NCI-H1105 treated with DMSO at 0.1 percent for 48 hours (cell line): ENCODE measurements at regions not wholly inside any gene's neighbourhood (a gene's known extent, or its start where the extent isn't known, plus 50 kb on each side); places are given as distances from the start of the nearest gene placed in this dataset.

Experiments
- DNase-seq: peaks from one replicate; lab custom pipeline; 2025; lab: John Stamatoyannopoulos, UW

DNA sequence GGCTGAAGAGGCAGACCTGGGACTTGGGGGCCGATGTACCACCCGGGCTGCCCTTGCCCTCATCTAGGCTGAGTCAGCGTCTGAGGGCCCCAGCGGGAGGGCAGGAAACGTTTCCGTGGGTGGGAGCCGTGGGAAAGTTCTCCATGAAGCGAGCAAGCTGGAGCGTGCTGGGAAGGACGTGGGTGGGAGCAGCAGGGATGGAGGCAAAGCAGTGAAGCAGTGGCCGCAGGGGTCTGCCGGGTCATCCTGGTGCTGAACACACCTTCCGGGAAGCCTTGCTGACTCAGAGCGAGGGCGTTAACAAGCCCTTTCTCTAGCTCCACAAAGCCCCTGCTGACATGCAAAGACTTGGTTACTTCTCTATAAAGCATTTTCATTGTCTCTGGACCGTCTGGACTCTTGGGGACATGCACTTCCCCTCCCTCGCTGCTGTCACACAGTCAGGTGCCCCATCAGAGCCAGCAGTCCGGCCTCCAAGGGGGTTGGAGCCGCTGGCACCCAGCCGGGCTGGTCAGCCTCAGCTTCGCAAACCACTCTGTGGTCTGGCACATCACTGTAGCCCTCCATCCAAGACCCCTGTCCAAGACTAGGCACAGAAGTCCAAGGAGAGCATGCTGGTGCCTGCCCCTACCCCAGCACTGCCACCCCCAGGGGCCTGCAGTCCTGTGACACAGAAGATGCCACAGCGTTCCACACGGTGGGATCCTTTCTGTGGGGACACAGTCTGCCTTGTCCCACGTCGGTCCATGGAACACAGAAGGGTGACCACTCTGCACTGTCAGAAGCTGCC, 115.1 kb upstream of the GPC1 start:
- no peak for DNase-seq

GRCh38 chr2:240322231-240322955, 113.1 kb upstream of the GPC1 start:
- DNase-seq: no peak

DNA sequence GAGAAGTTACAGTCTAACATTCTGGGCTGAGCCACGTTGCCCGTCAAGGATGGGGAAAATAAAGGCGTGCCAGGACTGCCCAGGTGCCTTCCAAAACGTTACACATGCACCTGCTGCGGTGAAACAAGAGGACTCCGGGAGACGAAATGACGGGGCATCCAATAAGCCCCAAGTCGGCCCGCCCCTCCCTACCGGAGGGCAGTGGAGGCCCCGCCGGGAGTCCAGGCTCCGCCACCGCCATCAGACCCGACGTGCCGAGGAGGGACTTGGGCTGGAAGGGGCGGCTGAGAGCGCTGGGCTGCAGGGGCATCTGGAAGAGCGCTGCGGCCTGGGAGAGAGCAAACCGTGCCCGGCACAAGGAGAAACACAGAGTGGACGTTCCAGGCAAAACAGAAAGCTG, 112.5 kb upstream of the GPC1 start:
- DNase-seq: no peak

- DNase-seq: no peak
Measured at GRCh38 chr2:240323601-240324291, 111.7 kb upstream of the GPC1 start.

DNA sequence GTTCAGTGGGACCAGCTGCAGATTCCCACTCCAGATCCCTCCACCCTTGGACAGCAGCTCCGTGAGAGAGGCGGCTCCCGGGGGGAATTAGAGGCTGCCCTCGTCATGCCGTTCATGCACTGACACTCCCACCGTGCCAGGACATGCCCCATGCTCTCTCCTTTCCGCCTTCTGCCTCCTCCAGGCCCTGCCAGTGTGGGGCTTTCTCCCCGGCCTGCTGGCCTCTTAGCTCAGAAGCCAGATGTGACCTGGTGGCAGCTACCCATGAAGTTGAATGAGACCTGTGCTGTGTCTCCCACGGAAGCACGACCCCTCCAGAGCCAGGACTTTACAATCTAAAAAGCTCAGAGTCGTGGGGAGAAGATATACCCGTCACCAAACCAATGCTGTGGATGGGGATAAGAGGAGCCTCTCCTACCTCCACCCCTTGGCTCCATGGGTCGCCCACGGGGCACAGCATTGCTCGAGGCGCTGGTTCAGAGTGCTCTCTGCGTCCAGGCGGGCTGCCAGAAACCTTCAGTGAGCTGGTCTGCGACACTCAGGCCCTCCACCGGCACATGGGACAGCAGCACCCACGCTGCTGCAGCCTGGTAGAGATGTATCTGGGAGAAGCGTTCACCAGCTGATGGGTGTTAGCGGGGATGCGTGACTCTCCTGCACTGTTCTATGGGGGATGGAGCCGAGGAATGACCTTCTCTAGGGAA, 111.0 kb upstream of the GPC1 start:
- no peak for DNase-seq

GRCh38 chr2:240325016-240326007, 110.2 kb upstream of the GPC1 start:
- no peak for DNase-seq

GRCh38 chr2:240326246-240326645, 109.2 kb upstream of the GPC1 start:
- no peak for DNase-seq

DNA sequence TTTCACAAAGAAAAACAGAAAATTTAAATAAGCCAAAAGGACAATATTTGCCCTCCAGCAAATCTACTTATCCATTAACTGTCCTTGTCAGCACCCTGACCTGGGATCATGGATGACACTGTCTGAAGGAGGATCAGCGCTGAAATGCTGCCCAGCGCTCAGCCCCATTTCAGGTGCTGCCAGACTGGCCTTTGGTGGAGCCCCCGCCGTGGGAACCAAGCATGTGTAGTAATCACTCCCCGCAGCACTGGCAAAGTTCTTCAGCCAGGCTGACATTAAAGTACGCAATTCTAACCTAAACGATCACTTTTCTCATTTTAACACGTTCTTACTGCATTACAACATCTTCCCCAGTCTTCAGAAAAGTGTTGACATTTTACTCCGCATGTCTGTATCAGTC, 108.6 kb upstream of the GPC1 start:
- no peak for DNase-seq

GRCh38 chr2:240327566-240327965, 107.9 kb upstream of the GPC1 start:
- DNase-seq: no peak

DNA sequence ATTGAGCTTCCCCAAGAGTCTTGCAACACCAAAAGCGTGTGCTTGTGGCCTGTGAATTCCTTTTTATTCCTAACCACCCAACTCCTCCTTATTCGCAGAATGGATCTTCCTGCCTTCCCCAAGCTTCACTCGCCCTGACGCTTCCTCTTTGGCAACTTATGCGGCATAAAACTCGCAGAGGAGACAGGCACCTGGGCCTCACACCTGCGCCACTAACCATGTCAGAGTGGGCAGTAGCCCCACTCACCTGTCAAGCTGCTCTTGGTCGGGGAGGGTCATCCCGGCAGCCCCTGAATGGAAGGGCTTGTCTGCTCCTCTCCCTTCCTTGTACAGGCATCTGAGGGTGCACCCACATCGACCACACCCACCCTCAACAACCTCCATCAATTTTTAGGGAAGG, 106.9 kb upstream of the GPC1 start:
- DNase-seq: no peak

DNA sequence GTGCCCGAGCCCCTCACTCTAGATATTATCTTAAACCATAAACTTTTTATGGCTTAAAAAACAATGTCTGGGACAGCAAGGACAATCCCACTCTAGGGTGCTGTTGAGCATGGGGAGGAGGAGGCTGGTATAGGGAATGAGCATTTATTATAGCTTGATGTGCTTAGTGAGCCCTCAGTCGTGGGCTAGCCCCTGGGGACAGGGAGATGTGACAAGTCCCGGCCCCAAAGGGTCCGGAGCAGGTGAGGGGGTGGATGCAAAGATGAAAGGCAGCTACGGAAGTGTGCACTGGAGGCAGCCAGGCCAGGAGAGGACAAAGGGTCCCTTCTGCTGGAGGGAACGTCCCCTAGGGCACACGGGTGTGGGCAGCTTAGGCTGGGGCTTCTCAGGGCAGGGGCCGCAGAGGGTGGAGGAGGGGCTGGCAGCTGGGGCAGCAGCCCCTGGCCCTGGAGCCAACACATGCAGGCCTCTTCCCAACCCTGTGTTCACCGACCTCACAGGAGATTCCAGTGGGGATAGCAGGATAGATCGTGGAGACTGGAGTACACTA, 106.3 kb upstream of the GPC1 start:
- no peak for DNase-seq

DNA sequence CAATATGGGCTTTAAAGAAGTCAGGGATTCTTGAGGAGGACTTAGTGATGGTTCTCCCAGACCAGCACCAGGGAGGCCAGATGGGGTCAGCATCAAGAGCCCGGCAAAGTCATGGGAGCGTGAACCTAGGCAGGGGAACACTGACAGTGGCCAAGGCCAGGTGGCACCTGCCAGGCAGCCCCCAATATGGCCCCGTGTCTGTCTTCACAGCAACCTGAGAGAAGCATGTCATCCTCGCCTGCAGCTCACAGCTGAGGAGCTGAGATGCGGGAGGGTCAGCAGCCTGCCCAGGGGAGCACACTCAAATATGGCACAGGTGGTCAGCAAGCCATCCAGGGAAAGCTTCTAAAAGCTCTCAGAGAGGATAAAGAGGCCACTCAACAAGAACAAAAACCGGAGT, 105.7 kb upstream of the GPC1 start:
- no peak for DNase-seq

DNA sequence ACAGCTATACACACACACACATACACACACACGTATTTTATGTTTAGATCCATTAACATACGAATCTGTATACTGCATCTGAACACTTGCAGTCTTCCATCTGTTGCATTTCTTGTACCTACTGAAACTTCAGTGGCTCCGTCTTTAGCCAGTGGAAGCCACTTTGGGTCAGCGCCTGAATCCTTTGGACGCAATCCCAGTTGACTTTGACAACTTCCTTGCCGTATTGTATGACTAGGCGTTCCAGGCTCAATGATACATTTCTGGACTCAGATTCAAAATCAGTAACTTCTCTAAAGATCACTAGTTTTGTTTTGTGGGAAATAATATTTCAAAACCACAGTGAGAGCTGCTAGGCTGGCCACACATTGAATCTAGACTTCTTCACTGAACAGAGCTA, 101.5 kb upstream of the GPC1 start:
- DNase-seq: no peak

GRCh38 chr2:240335061-240335460, 100.4 kb upstream of the GPC1 start:
- DNase-seq: no peak

DNA sequence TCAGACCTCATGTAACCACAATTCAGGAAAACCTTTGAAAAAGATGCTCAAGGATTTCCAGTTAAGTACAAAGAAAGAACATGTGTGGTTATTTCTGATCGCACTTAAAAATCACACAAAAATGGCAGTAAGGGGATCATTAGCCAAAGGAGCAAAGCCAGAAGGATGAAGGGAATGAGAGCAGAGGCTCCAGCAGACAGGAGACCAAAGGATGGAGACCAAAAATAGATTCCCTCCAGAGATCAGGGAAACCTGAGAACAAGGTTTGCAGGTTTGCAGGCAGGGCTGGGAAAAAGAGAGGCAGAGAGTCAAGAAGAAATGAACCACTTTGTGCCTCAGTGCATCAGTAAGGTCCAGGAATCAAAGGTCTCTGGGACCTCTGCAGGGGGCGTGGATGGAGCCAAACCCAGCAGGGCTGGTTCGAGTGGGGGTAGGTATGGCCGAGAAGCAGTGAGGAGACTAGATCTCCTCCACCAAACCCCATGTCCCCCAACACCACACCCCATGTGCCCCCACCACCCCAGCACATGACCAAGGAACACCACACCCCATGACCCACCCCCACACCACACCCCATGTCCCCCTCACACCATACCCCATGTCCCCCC, 98.5 kb upstream of the GPC1 start:
- DNase-seq: no peak

DNA sequence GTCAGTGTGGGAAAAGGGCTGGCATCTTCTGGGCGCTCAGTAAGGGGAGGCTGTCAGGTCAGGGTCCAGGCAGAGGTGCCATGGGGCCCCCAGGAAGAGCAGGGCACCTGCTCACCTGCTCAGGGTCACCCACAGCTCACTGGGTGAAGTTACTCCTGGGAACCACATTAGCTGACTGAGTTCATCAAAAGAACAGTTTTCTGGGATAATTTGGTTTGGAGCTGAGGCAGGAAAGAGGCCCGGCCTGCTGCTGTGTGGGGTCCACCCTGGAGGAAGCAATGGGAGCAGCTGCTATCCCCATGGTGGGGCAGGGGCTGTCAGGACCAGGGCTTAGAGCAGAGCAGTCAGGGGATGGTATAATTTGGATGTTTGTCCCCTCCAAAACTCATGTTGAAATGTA, 97.2 kb upstream of the GPC1 start:
- DNase-seq: no peak

DNA sequence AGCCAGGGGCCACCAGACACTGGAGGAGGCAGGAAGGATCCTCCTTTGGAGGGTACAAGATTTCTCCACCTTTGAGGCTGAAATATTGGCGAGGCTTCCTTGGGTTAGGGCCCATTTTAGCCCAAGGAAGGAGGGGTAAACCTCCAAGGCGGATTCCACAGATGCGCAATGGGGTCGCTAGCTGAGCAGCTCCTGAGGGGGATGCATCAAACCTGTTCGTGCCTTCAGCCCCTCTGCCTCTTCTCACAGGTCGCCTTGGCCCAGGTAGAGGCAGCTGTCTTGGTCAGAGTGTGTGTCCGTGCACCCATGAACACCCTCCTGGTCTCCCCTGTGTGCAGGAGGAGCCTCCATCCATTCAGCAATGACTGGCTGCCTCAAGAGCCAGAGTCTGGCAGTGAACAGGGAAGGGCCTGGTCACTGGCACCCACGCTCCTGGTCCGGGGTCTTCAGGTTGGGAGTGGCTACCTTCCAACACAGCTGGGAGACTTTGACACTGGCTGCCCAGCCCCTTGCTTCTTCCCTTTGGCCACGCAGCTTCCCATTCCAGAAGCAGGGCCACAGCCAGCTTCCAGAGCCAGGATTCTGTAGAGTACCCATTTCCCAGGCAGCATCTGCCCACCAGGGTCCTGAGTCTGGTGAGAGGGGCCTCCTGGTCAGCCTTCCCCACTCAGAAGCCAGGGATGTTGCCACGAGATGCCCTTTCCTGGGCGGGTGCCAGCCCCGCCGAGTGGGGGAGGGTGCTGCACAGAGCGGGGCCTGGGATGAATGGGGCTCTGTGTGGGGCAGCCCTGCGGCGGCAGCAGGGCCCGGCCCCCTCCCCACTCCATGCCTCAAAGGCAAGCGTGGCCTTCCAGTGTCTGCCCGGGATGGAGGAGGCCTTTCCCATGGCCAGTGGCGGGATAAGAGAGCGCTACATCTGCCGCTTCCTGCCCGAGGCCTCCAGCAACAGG, 95.8 kb upstream of the GPC1 start:
- no peak for DNase-seq

- no peak for DNase-seq
Measured at GRCh38 chr2:240340361-240340761, 95.1 kb upstream of the GPC1 start.

DNA sequence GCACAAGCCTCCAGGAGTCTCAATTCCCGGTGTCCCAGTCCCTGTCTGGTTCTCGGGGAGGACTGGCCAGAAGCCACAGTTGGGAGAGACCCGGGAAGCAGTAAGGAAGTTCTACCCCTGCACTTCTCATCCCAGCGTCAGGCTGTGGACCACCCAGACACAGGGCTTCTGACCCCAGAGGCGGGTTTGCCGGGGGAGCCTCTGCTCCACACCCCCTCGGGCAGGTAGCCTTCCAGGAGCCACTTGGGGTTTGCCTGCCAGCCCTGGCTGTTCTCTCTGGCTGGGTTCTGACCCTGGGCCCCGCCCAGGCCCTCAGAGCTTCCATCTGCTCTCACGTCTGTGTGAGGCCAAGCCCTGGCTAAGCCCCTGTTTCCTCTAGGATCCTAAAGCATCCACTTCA, 94.4 kb upstream of the GPC1 start:
- DNase-seq: no peak
